ENCODE measurements at regions not wholly inside any gene's neighbourhood (a gene's known extent, or its start where the extent isn't known, plus 50 kb on each side); places are given as distances from the start of the nearest gene placed in this dataset.

DNA sequence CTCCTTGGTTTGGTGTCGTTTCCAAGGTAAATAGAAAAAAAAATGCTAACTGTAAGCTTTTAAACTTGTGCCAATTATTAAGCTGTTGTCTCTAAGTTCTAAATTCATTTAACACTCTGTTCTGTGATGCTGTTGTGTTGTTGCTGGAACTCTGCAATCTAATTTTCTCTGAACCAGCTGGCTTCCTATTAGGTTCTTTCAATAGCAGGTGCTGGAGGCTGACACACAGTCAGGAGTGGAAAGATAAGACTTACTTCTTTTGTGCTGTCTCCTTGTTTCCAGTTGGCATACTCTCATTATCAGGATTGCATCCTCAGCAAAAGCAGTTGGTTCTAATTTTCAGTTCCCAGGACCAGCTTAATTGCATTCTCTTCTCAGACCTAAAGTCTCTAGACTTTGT is 1252.6 kb upstream of the NUDT12 start:
- Mint-ChIP-seq H3K27ac (no peak overlapping the region), H3K36me3 (ENCODE audit: low read depth) (no peaks in the 10 kb centered on the region), H3K4me3 (no peak overlapping the region)

GRCh38 chr5:104800440-104801048 is 1238.0 kb upstream of the NUDT12 start:
- intact Hi-C loops (cut with micrococcal nuclease): no loop called here
- Mint-ChIP-seq H3K4me3 (no peak overlapping the region), H3K27ac (no peak overlapping the region), H3K9me3 (peaks cover 7% of the 10 kb centered on the region), H3K36me3 (ENCODE audit: low read depth) (no peaks in the 10 kb centered on the region), H3K4me1 (no peaks in the 10 kb centered on the region), H3K27me3 (no peaks in the 10 kb centered on the region)
- no peak for DNase-seq

More for the DNA sequence above, 1252.6 kb upstream of the NUDT12 start:
- no peak for DNase-seq
- Mint-ChIP-seq H3K9me3 (no peaks in the 10 kb centered on the region), H3K27me3 (no peaks in the 10 kb centered on the region), H3K4me1 (no peaks in the 10 kb centered on the region)
- intact Hi-C loops (cut with micrococcal nuclease): no loop called here

GRCh38 chr5:104793755-104794080 is 1231.1 kb upstream of the NUDT12 start:
- H3K27me3 Mint-ChIP-seq: no peaks in the 10 kb centered on the region
- H3K4me1 Mint-ChIP-seq: no peaks in the 10 kb centered on the region
- H3K27ac Mint-ChIP-seq: no peak overlapping the region
- no peaks in the 10 kb centered on the region for H3K36me3 Mint-ChIP-seq (ENCODE audit: low read depth)
- no peak for DNase-seq
- intact Hi-C loops (cut with micrococcal nuclease): no loop called here
- no peak overlapping the region for H3K4me3 Mint-ChIP-seq
- H3K9me3 Mint-ChIP-seq: no peaks in the 10 kb centered on the region

GRCh38 chr5:104793031-104793754 is 1230.6 kb upstream of the NUDT12 start:
- DNase-seq: no peak
- H3K4me1 Mint-ChIP-seq: no peaks in the 10 kb centered on the region
- H3K27me3 Mint-ChIP-seq: no peaks in the 10 kb centered on the region
- H3K27ac Mint-ChIP-seq: no peak overlapping the region
- H3K4me3 Mint-ChIP-seq: no peak overlapping the region
- no peaks in the 10 kb centered on the region for H3K9me3 Mint-ChIP-seq
- no peaks in the 10 kb centered on the region for H3K36me3 Mint-ChIP-seq (ENCODE audit: low read depth)
- intact Hi-C loops (cut with micrococcal nuclease): no loop called here

GRCh38 chr5:104789366-104789765 is 1226.8 kb upstream of the NUDT12 start:
- Mint-ChIP-seq H3K9me3 (peaks cover 13% of the 10 kb centered on the region), H3K27ac (no peak overlapping the region), H3K27me3 (no peaks in the 10 kb centered on the region), H3K4me1 (no peaks in the 10 kb centered on the region), H3K36me3 (ENCODE audit: low read depth) (peaks cover 1% of the 10 kb centered on the region), H3K4me3 (no peak overlapping the region)
- intact Hi-C loops (cut with micrococcal nuclease): no loop called here
- no peak for DNase-seq

- peaks cover 13% of the 10 kb centered on the region for H3K9me3 Mint-ChIP-seq
- H3K27ac Mint-ChIP-seq: no peak overlapping the region
- H3K4me3 Mint-ChIP-seq: no peak overlapping the region
- H3K36me3 Mint-ChIP-seq (ENCODE audit: low read depth): peaks cover 1% of the 10 kb centered on the region
- no peaks in the 10 kb centered on the region for H3K4me1 Mint-ChIP-seq
- intact Hi-C loops (cut with micrococcal nuclease): no loop called here
- DNase-seq: no peak
- H3K27me3 Mint-ChIP-seq: no peaks in the 10 kb centered on the region
Measured at GRCh38 chr5:104785097-104785496, 1222.5 kb upstream of the NUDT12 start.

DNA sequence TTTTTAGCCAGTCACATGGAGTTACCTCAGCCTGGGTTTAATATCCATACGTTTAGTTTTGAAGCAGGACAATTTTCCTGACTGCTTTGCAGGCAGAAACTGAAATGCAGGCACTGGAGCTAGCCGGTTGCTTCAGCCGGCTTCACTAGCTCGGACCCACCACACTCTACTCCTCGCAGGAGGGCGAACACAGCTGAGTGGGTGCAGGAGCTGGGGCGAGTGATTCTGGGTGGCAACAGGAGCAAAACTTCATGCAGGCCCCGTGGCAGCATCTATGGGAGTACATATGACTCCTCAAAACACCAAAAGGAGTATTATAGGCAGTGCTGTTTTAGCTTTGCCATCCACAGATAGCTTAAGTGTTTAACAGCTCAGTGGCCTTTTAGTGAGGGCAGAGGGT is 1211.8 kb upstream of the NUDT12 start:
- Mint-ChIP-seq H3K27ac (no peak overlapping the region), H3K4me3 (no peak overlapping the region), H3K4me1 (no peaks in the 10 kb centered on the region), H3K36me3 (ENCODE audit: low read depth) (no peaks in the 10 kb centered on the region), H3K27me3 (no peaks in the 10 kb centered on the region), H3K9me3 (no peaks in the 10 kb centered on the region)
- intact Hi-C loops (cut with micrococcal nuclease): no loop called here
- no peak for DNase-seq

- Mint-ChIP-seq H3K27ac (no peak overlapping the region), H3K4me3 (no peak overlapping the region), H3K36me3 (ENCODE audit: low read depth) (no peaks in the 10 kb centered on the region), H3K4me1 (no peaks in the 10 kb centered on the region), H3K9me3 (no peaks in the 10 kb centered on the region), H3K27me3 (no peaks in the 10 kb centered on the region)
- intact Hi-C loops (cut with micrococcal nuclease): no loop called here
- no peak for DNase-seq
Measured at GRCh38 chr5:104764197-104764596, 1201.6 kb upstream of the NUDT12 start.

DNA sequence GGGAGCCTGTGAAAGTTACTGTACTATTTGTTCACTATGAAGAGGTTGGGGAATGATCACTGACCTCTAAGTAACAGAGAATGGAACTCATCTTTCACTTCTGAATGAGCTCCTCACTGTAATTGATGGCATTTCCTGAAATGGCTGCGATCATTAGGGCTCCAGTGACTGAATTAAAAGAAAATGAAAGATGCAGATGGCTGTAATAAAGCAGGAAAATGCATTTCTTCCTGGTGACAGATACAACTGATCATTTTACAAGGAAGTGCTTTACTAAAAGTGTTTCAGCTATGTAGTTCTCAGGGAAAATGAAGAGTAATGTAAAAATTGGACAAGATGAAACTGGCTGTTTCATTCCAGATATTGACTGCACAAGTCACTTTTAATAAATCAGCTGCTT is 1200.6 kb upstream of the NUDT12 start:
- H3K9me3 Mint-ChIP-seq: no peaks in the 10 kb centered on the region
- intact Hi-C loops (cut with micrococcal nuclease): no loop called here
- no peak overlapping the region for H3K27ac Mint-ChIP-seq
- H3K36me3 Mint-ChIP-seq (ENCODE audit: low read depth): no peaks in the 10 kb centered on the region
- no peak overlapping the region for H3K4me3 Mint-ChIP-seq
- H3K4me1 Mint-ChIP-seq: no peaks in the 10 kb centered on the region
- H3K27me3 Mint-ChIP-seq: no peaks in the 10 kb centered on the region
- no peak for DNase-seq

- no peaks in the 10 kb centered on the region for H3K9me3 Mint-ChIP-seq
- no peaks in the 10 kb centered on the region for H3K27me3 Mint-ChIP-seq
- intact Hi-C loops (cut with micrococcal nuclease): no loop called here
- H3K4me1 Mint-ChIP-seq: no peaks in the 10 kb centered on the region
- DNase-seq: no peak
- no peak overlapping the region for H3K4me3 Mint-ChIP-seq
- H3K27ac Mint-ChIP-seq: no peak overlapping the region
- no peaks in the 10 kb centered on the region for H3K36me3 Mint-ChIP-seq (ENCODE audit: low read depth)
Measured at GRCh38 chr5:104757915-104758314, 1195.3 kb upstream of the NUDT12 start.

GRCh38 chr5:104755806-104756205 is 1193.2 kb upstream of the NUDT12 start:
- H3K4me3 Mint-ChIP-seq: no peak overlapping the region
- no peaks in the 10 kb centered on the region for H3K4me1 Mint-ChIP-seq
- no peaks in the 10 kb centered on the region for H3K27me3 Mint-ChIP-seq
- no peaks in the 10 kb centered on the region for H3K9me3 Mint-ChIP-seq
- H3K36me3 Mint-ChIP-seq (ENCODE audit: low read depth): no peaks in the 10 kb centered on the region
- intact Hi-C loops (cut with micrococcal nuclease): no loop called here
- H3K27ac Mint-ChIP-seq: no peak overlapping the region
- DNase-seq: no peak

GRCh38 chr5:104754311-104754995 is 1191.9 kb upstream of the NUDT12 start:
- no peak for DNase-seq
- no peaks in the 10 kb centered on the region for H3K36me3 Mint-ChIP-seq (ENCODE audit: low read depth)
- no peak overlapping the region for H3K27ac Mint-ChIP-seq
- intact Hi-C loops (cut with micrococcal nuclease): no loop called here
- H3K4me3 Mint-ChIP-seq: no peak overlapping the region
- H3K4me1 Mint-ChIP-seq: no peaks in the 10 kb centered on the region
- no peaks in the 10 kb centered on the region for H3K27me3 Mint-ChIP-seq
- no peaks in the 10 kb centered on the region for H3K9me3 Mint-ChIP-seq

GRCh38 chr5:104751969-104752368 is 1189.4 kb upstream of the NUDT12 start:
- Mint-ChIP-seq H3K27ac (no peak overlapping the region), H3K4me3 (no peak overlapping the region)
- intact Hi-C loops (cut with micrococcal nuclease): no loop called here

GRCh38 chr5:104739905-104740304 is 1177.3 kb upstream of the NUDT12 start:
- Mint-ChIP-seq H3K4me3 (no peak overlapping the region), H3K4me1 (no peaks in the 10 kb centered on the region), H3K27ac (no peak overlapping the region), H3K36me3 (ENCODE audit: low read depth) (no peaks in the 10 kb centered on the region), H3K9me3 (no peaks in the 10 kb centered on the region), H3K27me3 (no peaks in the 10 kb centered on the region)
- intact Hi-C loops (cut with micrococcal nuclease): no loop called here
- no peak for DNase-seq

More at GRCh38 chr5:104751969-104752368, 1189.4 kb upstream of the NUDT12 start:
- peaks cover 5% of the 10 kb centered on the region for H3K9me3 Mint-ChIP-seq
- no peaks in the 10 kb centered on the region for H3K27me3 Mint-ChIP-seq
- no peaks in the 10 kb centered on the region for H3K4me1 Mint-ChIP-seq
- no peak for DNase-seq
- no peaks in the 10 kb centered on the region for H3K36me3 Mint-ChIP-seq (ENCODE audit: low read depth)

Measured in activated CD4-positive, alpha-beta T cell treated with anti-CD3 and anti-CD28 coated beads, Interleukin-2, amount 10 ng/mL, durations not matched to agents 24 days and 14 days (primary cell).